WI38 (cell line): ENCODE measurements at regions not wholly inside any gene's neighbourhood (a gene's known extent, or its start where the extent isn't known, plus 50 kb on each side); places are given as distances from the start of the nearest gene placed in this dataset.
"Not testable (repeated sequence)": the region's sequence is repeated elsewhere in the genome, so short reads cannot be mapped to it uniquely, and the experiment has no call there.

ENCODE experiments used
- H3K4me3 ChIP-seq: 2 replicates; pipeline ENCODE4 v1.5.1; 2011; ENCODE audit warnings: low read depth, mild to moderate bottlenecking, control low read depth, low read length
- CTCF ChIP-seq: IDR thresholded peaks from 2 replicates; pipeline ENCODE4 v1.5.1; 2012; ENCODE audit warnings: low read depth, mild to moderate bottlenecking, control low read depth, low read length

GRCh38 chr3:195999176-195999575 is 82.7 kb downstream of the TFRC start:
- not testable (repeated sequence) for H3K4me3 ChIP-seq

GRCh38 chr3:195996314-195996713 is 85.6 kb downstream of the TFRC start:
- H3K4me3 ChIP-seq, result not testable (repeated sequence)

- peak; percentile 21; the same call in 1 of the 2 replicates for TF ChIP-seq CTCF
- not testable (repeated sequence) for H3K4me3 ChIP-seq
Measured at GRCh38 chr3:195994343-195994742, 86.0 kb upstream of the TNK2 start.

DNA sequence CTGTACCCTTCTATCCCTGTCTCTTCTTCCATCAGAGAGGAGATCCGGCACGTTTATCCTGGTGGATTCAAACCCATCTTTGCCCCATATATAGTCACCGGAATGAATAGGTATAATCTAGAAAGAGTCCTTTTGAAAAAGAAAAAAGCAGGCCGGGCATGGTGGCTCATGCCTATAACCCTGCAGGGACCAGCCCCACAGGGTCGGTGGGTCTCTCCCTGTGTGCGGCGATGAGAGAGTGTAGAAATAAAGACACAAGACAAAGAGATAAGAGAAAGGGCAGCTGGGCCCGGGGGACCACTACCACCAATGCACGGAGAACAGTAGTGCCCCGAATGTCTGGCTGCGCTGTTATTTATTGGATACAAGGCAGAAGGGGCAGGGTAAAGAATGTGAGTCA is 85.3 kb upstream of the TNK2 start:
- not testable (repeated sequence) for H3K4me3 ChIP-seq

GRCh38 chr3:195992956-195993595 is 84.7 kb upstream of the TNK2 start:
- not testable (repeated sequence) for H3K4me3 ChIP-seq

DNA sequence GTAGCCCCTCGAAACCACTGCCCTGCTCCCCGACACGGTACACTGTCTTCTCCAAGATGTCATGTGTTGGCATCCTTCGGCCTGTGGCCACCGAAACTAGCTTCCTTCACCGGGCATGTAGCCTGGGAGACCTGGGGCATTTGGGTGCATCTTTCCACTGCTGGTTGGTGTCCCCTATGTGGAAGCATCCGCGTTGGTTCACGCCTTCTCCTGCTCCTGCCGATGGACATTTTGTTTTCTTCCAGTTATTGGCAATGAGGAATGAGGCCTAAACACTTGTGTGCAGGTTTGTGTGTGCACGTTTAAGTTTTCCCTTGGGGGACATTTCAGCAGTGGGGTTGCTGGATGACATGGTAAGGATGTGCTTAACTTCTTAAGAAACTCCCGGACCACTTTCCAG is 83.6 kb upstream of the TNK2 start:
- not testable (repeated sequence) for H3K4me3 ChIP-seq

- not testable (repeated sequence) for H3K4me3 ChIP-seq
Measured at GRCh38 chr3:195991243-195991642, 82.9 kb upstream of the TNK2 start.

- H3K4me3 ChIP-seq, result peak overlapping the region; percentile 67
Measured at GRCh38 chr3:195990841-195991174, 82.5 kb upstream of the TNK2 start.

DNA sequence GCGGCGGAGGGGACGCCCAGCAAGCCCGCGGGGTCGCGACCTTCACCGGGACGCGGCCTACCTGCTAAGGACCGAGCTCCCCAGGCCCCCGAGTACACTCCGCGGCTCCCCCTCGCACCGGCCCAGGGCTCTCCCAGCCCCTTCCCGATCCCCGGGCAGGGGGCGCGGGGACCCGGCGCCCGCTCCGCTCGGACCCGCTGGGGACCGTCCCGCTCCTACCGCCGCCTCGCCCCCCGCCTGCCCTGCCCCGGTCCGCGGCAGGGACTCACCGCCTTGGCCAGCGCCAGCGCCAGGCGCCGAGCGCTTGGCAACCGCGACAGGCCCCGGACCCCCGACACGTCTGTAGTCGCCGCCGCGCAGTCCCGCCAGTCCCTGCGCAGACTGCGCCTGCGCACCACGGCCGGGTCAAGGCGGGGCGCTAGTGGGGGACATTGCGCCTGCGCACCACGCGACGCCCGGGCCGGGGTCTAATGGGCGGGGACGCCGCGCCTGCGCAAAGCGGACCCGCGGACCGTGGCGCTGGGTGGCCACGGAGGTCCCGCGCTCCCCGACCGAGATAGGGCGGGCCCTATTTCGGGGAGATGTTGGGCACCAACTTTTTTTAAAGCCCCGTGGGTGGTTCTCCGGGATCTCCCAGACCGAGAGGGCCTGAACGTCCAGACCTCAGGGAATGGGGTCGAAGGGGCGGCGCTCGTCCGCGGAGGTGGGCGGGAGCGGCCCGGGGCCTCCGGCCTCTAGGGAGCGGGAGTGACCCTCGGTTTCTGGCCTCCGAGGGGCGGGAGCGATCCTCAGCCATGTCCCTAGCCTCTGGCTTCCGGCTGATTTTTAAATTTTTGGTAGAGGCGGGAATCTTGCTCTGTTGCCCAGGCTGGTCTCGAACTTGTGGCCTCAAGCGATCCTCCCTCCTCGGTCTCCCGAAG is 81.8 kb upstream of the TNK2 start:
- peak overlapping the region; percentile 67 for H3K4me3 ChIP-seq

DNA sequence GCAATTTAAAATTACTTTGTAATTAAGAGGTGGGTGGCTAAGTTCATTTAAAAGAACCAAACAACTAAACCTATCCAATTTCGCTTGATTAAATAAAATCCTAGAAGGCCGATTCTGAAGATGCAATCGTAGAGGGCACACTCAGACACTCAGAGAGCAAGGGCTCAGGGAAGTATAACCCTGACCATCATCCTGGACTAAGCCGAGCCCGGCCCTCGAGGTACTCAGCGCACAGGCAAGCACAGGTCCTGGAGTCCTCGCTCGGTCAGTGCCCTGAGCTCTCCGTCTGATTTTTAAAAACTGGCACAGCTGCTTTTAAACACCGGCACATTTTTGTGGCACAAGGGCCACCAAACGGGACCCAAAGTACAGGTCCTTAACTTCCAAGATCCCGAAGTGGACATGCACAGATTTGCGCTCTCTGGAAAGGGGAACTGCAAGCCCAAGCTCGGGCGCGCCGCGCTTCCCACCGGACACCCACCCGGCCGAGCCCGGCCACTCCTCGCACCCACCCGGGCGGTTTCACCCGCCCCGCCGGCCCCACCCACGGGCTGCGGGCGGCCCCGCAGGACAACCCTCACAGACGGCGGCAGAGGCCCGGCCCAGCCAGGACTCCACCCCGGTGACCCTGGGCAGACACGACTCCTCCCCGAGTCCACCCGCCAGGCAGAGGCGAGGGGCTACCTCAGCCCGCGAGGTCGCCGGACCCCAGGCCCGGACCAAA is 81.0 kb upstream of the TNK2 start:
- H3K4me3 ChIP-seq, result peak overlapping the region; percentile 67

- H3K4me3 ChIP-seq, result not testable (repeated sequence)
Measured at GRCh38 chr3:195988764-195989163, 80.4 kb upstream of the TNK2 start.

DNA sequence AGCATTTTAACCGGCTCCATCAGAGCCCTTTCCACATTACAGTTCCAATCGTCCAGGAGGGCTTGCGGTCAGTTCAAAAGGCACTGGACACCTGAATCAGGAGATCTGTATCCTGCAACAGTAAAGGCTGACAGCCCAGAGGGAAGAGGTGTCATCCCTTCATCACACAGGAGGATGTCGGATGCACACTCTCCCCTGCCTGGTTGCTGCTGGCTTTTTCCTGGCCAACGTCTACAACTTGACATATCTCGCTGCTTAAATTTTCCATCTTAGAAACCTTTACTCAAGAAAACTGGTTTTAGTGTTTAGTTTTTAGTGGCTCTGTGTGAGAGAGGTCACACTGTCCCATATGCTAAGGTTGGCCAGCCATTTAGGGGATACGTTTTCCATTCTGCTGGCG is 78.7 kb upstream of the TNK2 start:
- not testable (repeated sequence) for H3K4me3 ChIP-seq

DNA sequence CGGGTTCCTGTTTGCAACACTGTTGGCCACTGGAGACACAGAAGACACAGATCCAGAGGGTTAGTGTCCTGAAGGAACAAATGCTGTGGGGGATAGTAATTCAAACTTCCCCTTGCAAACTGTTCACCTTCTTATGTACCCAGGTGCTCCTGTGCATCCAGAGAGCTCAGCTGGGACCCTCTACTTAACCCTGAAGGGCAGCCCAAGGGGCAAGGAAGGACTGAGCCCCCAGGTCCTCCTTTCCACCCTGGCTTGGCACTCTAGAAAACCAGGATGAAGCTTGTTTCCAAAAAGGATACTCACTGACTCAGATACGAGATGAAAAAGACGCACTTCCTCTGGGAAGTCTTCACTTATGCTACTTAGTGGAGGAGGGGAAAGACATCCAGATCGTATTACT is 78.2 kb upstream of the TNK2 start:
- H3K4me3 ChIP-seq, result not testable (repeated sequence)

GRCh38 chr3:195985348-195985920 is 77.1 kb upstream of the TNK2 start:
- H3K4me3 ChIP-seq, result not testable (repeated sequence)

GRCh38 chr3:195984392-195985030 is 76.2 kb upstream of the TNK2 start:
- not testable (repeated sequence) for H3K4me3 ChIP-seq

GRCh38 chr3:195983880-195984279 is 75.5 kb upstream of the TNK2 start:
- H3K4me3 ChIP-seq, result not testable (repeated sequence)

DNA sequence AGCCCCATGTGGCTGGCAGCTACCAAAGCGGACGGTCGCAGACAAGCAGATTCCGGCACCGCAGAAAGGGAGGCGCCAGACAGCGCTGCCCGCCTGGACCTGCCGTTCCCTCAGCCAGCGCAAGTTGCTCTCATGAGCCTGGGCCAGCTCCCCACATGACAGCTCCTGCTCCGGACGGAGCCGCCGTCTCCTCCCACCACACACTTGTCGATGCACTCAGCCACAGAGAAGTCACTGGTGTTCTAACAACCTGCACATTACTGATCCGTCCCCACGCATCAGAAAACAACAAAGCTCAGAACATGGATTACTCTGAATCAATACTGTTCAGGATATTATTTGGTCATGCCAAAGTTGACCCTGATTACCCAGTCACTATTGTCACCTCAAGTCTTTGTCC is 74.4 kb upstream of the TNK2 start:
- not testable (repeated sequence) for H3K4me3 ChIP-seq

DNA sequence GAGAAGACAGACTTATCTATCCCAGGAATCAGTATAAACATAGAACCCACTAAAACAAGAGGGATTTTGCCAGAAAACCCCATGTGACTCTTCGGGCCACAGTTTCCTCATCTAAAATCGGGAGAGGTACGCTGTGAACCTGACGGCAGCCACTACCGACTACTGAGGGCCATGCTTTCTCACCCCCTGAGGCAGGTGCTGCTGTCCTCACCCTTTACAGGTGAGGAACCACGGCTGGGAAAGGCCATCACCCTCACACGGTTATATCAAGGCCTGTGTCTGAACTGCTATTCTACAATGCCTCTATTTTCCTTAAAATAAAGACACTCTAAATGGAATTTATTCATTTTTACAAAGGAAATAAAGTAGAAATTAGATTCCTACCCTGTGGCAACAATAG is 73.4 kb upstream of the TNK2 start:
- not testable (repeated sequence) for H3K4me3 ChIP-seq

DNA sequence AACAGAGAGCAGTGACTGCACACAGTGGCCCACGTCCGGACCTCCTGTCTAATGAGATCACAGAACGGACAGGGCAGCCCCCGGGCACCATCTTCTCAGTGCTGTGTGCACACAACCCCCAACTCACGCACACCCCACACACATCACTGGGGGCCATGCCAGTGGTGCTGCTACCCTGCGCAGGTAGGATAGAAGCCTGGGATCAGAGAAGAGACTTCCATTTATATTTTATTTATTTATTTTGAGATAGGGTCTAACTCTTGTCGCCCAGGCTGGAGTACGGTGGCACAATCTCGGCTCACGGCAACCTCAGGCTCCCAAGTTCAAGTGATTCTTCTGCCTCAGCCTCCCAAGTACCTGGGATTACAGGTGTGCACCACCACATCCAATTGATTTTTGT is 71.5 kb upstream of the TNK2 start:
- not testable (repeated sequence) for H3K4me3 ChIP-seq
